Gastrocnemius medialis (tissue), 4 donors: ENCODE measurements at regions not wholly inside any gene's neighbourhood (a gene's known extent, or its start where the extent isn't known, plus 50 kb on each side); places are given as distances from the start of the nearest gene placed in this dataset.

Source experiments
- ATAC-seq, 2 donors: fragments of 150-250 bp; one replicate each; pipeline ENCODE4 v1.9.1; 2016
- DNase-seq, 2 donors: peaks; one replicate each; pipeline ENCODE4 v3.0.0-alpha.2; 2019
- H3K27ac ChIP-seq, 4 donors: fragments of 200-600 bp; sonication (generic); 1 replicate in 1 of 4; 2 replicates in 3 of 4; pipeline ENCODE4 v1.5.1; 2016 to 2018; ENCODE audit warnings: mild to moderate bottlenecking in 2 of 4, moderate library complexity in 1 of 4
- H3K27me3 ChIP-seq, 3 donors: fragments of 200-600 bp; sonication (generic) in 2 of 3; 1 replicate in 1 of 3; 2 replicates in 2 of 3; pipeline versions ENCODE4 v1.5.1 to v1.6.0; 2016 to 2019; ENCODE audit warnings: mild to moderate bottlenecking in 1 of 3, moderate library complexity in 1 of 3
- H3K36me3 ChIP-seq, 2 donors: fragments of 200-600 bp; sonication (generic) in 1 of 2; one replicate each; pipeline ENCODE4 v1.5.1; 2017 to 2018
- H3K4me1 ChIP-seq, 2 donors: fragments of 200-600 bp; sonication (generic) in 1 of 2; one replicate each; pipeline ENCODE4 v1.5.1; 2016 to 2017; ENCODE audit warnings: mild to moderate bottlenecking in 2 of 2
- H3K4me3 ChIP-seq, 4 donors: fragments of 200-600 bp; sonication (generic) in 3 of 4; 1 replicate in 1 of 4; 2 replicates in 3 of 4; pipeline ENCODE4 v1.5.1; 2016 to 2019; ENCODE audit warnings: mild to moderate bottlenecking in 2 of 4
- H3K9me3 ChIP-seq, 3 donors: fragments of 200-600 bp; sonication (generic) in 2 of 3; 1 replicate in 1 of 3; 2 replicates in 2 of 3; pipeline ENCODE4 v1.5.1; 2016 to 2019
- CTCF ChIP-seq, 5 experiments: fragments of 450-650 bp in 3 of 5; fragments of 200-600 bp in 2 of 5; sonication (generic) in 2 of 5; IDR thresholded peaks in 4 of 5; conservative IDR thresholded peaks in 1 of 5; 1 replicate in 4 of 5; 2 replicates in 1 of 5; pipeline ENCODE4 v1.5.1; 2016 to 2019; ENCODE audit warnings: antibody characterized with exemption in 5 of 5, mild to moderate bottlenecking in 3 of 5, moderate library complexity in 3 of 5
- POLR2A ChIP-seq, 2 donors: fragments of 450-650 bp; IDR thresholded peaks; one replicate each; pipeline ENCODE4 v1.6.1; 2017; ENCODE audit warnings: antibody characterized with exemption in 2 of 2, mild to moderate bottlenecking in 2 of 2, moderate library complexity in 2 of 2
- in situ Hi-C, 4 donors: fragments of 200-750 bp; cut with MboI; loops; one replicate each; pipeline versions ENCODE4 v1.15.0 to v1.8.0; 2017; ENCODE audit warnings: low sequenced_read_pairs in 4 of 4
- intact Hi-C: fragments of 100-400 bp; cut with DNase I; formaldehyde crosslinking; loops from one replicate; pipeline ENCODE4 v1.15.1; 2023; ENCODE audit warnings: low total_unique reads

- ATAC-seq: no peak
- no peaks in the 10 kb centered on the region for H3K9me3 ChIP-seq
Observed at GRCh38 chr6:54026652-54027400, 84.4 kb upstream of the MLIP start.

DNA sequence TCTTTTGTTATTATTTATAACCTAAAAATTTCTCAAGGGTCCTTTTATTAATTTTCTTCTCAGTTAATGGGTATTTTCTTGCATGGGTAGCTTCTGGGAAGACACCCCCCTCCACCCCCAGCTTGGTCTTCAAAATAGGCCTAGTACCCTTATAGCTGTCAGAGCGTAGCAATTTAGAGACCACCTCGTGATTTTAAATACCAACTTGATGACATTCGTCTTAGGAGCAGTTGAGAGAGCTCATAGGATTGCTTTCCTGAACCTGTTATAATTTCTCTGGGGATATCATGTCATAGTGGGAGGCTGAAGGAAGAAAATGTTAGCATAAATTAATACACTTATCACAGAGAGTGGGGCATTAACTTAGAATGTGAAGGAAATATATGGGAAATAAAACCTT, 83.1 kb upstream of the MLIP start:
- H3K4me1 ChIP-seq: peaks cover 57 to 74% of the 10 kb centered on the region in 2 donors
- intact Hi-C loops: no loop called here
- H3K27ac ChIP-seq: peak overlapping the region; percentile 72 to 92 (median 90)
- H3K4me3 ChIP-seq: peak overlapping the region in 1 of 4 donors; percentile 6
- no peak for ATAC-seq
- H3K36me3 ChIP-seq: no peaks in the 10 kb centered on the region
- in situ Hi-C loops: no loop called here
- H3K27me3 ChIP-seq: no peaks in the 10 kb centered on the region
- TF ChIP-seq CTCF (IDR thresholded peaks at IDR 0.05 in 4 of 5, conservative IDR thresholded peaks at IDR 0.05 in 1 of 5): no peak
- no peak for TF ChIP-seq POLR2A (IDR thresholded peaks at IDR 0.05)
- DNase-seq: no peak
- no peaks in the 10 kb centered on the region for H3K9me3 ChIP-seq

More at GRCh38 chr6:54026652-54027400, 84.4 kb upstream of the MLIP start:
- H3K36me3 ChIP-seq: no peaks in the 10 kb centered on the region
- peaks cover 56 to 73% of the 10 kb centered on the region in 2 donors for H3K4me1 ChIP-seq
- intact Hi-C loops: no loop called here
- TF ChIP-seq POLR2A (IDR thresholded peaks at IDR 0.05): no peak
- TF ChIP-seq CTCF (IDR thresholded peaks at IDR 0.05 in 4 of 5, conservative IDR thresholded peaks at IDR 0.05 in 1 of 5): no peak
- peak overlapping the region; percentile 89 to 92 (median 90) for H3K27ac ChIP-seq
- no peaks in the 10 kb centered on the region for H3K27me3 ChIP-seq
- in situ Hi-C loops: no loop called here
- H3K4me3 ChIP-seq: no peak overlapping the region
- DNase-seq: no peak

GRCh38 chr6:54029187-54029586, 82.1 kb upstream of the MLIP start:
- no peaks in the 10 kb centered on the region for H3K9me3 ChIP-seq
- peaks cover 50 to 78% of the 10 kb centered on the region in 2 donors for H3K4me1 ChIP-seq
- no peak for TF ChIP-seq CTCF (IDR thresholded peaks at IDR 0.05 in 4 of 5, conservative IDR thresholded peaks at IDR 0.05 in 1 of 5)
- TF ChIP-seq POLR2A (IDR thresholded peaks at IDR 0.05): no peak
- in situ Hi-C loops: no loop called here
- DNase-seq: no peak
- H3K27me3 ChIP-seq: no peaks in the 10 kb centered on the region
- peak; percentile 49 to 50 for ATAC-seq
- H3K27ac ChIP-seq: peak overlapping the region; percentile 72 to 92 (median 90)
- intact Hi-C loops: no loop called here
- no peaks in the 10 kb centered on the region for H3K36me3 ChIP-seq
- no peak overlapping the region for H3K4me3 ChIP-seq

- peak; percentile 64 to 89 for ATAC-seq
- peak overlapping the region; percentile 34 to 91 (median 78) for H3K27ac ChIP-seq
Observed at GRCh38 chr6:54031169-54031568, 80.1 kb upstream of the MLIP start.

More at GRCh38 chr6:54031169-54031568, 80.1 kb upstream of the MLIP start:
- no peaks in the 10 kb centered on the region for H3K9me3 ChIP-seq
- in situ Hi-C loops (no loop called here), intact Hi-C loops (no loop called here)
- no peak for TF ChIP-seq POLR2A (IDR thresholded peaks at IDR 0.05)
- no peak for TF ChIP-seq CTCF (IDR thresholded peaks at IDR 0.05 in 4 of 5, conservative IDR thresholded peaks at IDR 0.05 in 1 of 5)
- no peaks in the 10 kb centered on the region for H3K36me3 ChIP-seq
- H3K4me3 ChIP-seq: no peak overlapping the region
- no peaks in the 10 kb centered on the region for H3K27me3 ChIP-seq
- DNase-seq: peak in 1 of 2 donors; percentile 44
- peaks cover 55 to 77% of the 10 kb centered on the region in 2 donors for H3K4me1 ChIP-seq
